PC-9 (cell line): ENCODE measurements at regions not wholly inside any gene's neighbourhood (a gene's known extent, or its start where the extent isn't known, plus 50 kb on each side); places are given as distances from the start of the nearest gene placed in this dataset.

Source experiments
- CTCF ChIP-seq: fragments of 200-600 bp; sonication (generic); conservative IDR thresholded peaks from 2 replicates; pipeline ENCODE4 v1.6.1; 2017; ENCODE audit warnings: mixed run types, antibody characterized with exemption, mild to moderate bottlenecking, moderate library complexity
- EZH2 ChIP-seq: fragments of 200-600 bp; sonication (generic); IDR thresholded peaks from 2 replicates; pipeline ENCODE4 v1.8.0; 2017; ENCODE audit warnings: antibody characterized with exemption, low read depth

GRCh38 chr2:9076755-9077154 lies 73.3 kb upstream of the MBOAT2 start:
- no peak for TF ChIP-seq EZH2
- no peak for TF ChIP-seq CTCF
